Left ventricle myocardium inferior (tissue), 1 donor: ENCODE measurements at regions not wholly inside any gene's neighbourhood (a gene's known extent, or its start where the extent isn't known, plus 50 kb on each side); places are given as distances from the start of the nearest gene placed in this dataset.

Experiments used
- DNase-seq: peaks from one replicate; pipeline ENCODE4 v3.0.0-alpha.2; 2020
- H3K27ac ChIP-seq: fragments of 200-600 bp; replicated peaks from 2 replicates; pipeline ENCODE4 v1.8.0; 2021
- H3K27me3 ChIP-seq: fragments of 200-600 bp; 2 replicates; pipeline ENCODE4 v1.8.0; 2021; ENCODE audit warnings: low read depth
- H3K36me3 ChIP-seq: fragments of 200-600 bp; 2 replicates; pipeline ENCODE4 v1.8.0; 2021
- H3K4me1 ChIP-seq: fragments of 200-600 bp; 2 replicates; pipeline ENCODE4 v1.8.0; 2021
- H3K4me3 ChIP-seq: fragments of 200-600 bp; 2 replicates; pipeline ENCODE4 v1.8.0; 2021; ENCODE audit warnings: mild to moderate bottlenecking, moderate library complexity
- H3K9me3 ChIP-seq: fragments of 200-600 bp; replicated peaks from 2 replicates; pipeline ENCODE4 v1.8.0; 2021
- intact Hi-C: fragments of 100-400 bp; cut with micrococcal nuclease; formaldehyde crosslinking; loops from one replicate; pipeline ENCODE4 v1.11.0; 2022
- TF ChIP-seq, protein P1 (sequence below): fragments of 200-600 bp; IDR thresholded peaks from 2 replicates; pipeline ENCODE4 v1.8.0; 2021; ENCODE audit warnings: antibody characterized with exemption, mild to moderate bottlenecking, borderline replicate concordance
- donor health status: DM: no; HTN: yes; CAD: no; lungs with severe emphysema.

DNA sequence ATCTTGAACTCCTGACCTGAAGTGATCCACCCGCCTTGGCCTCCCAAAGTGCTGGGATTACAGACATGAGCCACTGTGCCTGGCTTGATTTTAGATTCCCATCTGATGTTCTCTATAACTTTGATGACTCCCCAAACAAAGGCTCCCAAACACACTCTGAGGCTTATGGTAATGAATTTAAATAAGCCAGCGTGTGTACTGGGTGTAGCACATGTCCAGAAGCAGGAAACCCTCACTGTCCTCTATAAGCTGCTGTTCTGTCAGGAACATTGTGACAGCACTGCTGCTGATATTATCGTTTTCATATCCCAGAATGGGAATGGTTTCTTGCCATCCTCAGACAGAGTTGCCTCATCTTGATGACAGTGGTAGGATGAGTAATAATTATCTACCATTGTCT lies 54.1 kb upstream of the SALL4 start:
- H3K9me3 ChIP-seq: no peaks in the 10 kb centered on the region
- TF ChIP-seq, protein P1, sequence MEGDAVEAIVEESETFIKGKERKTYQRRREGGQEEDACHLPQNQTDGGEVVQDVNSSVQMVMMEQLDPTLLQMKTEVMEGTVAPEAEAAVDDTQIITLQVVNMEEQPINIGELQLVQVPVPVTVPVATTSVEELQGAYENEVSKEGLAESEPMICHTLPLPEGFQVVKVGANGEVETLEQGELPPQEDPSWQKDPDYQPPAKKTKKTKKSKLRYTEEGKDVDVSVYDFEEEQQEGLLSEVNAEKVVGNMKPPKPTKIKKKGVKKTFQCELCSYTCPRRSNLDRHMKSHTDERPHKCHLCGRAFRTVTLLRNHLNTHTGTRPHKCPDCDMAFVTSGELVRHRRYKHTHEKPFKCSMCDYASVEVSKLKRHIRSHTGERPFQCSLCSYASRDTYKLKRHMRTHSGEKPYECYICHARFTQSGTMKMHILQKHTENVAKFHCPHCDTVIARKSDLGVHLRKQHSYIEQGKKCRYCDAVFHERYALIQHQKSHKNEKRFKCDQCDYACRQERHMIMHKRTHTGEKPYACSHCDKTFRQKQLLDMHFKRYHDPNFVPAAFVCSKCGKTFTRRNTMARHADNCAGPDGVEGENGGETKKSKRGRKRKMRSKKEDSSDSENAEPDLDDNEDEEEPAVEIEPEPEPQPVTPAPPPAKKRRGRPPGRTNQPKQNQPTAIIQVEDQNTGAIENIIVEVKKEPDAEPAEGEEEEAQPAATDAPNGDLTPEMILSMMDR: no peak
- no peak overlapping the region for H3K27ac ChIP-seq
- no peaks in the 10 kb centered on the region for H3K4me1 ChIP-seq
- peaks cover 36% of the 10 kb centered on the region for H3K27me3 ChIP-seq
- intact Hi-C loops: no loop called here
- no peak overlapping the region for H3K4me3 ChIP-seq
- no peaks in the 10 kb centered on the region for H3K36me3 ChIP-seq
- no peak for DNase-seq

DNA sequence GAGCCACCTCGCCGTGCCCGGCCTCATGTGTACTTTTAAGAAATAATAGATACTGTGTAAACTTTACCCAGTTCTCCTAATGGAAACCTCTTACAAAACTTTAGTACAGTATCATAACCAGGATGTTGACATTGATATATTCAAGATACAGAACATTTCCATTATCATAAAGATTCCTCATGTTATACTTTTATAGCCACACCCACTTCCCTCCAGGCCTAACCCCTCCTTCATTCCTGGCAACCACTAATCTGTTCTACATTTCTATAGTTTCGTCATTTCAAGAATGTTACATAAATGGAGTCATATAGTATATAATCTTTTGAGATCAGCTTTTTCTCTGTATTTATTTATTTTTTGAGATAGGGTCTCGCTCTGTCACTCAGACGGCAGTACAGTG lies 52.6 kb upstream of the SALL4 start:
- peaks cover 29% of the 10 kb centered on the region for H3K27me3 ChIP-seq

More for the DNA sequence above, 52.6 kb upstream of the SALL4 start:
- Histone ChIP-seq H3K36me3 (no peaks in the 10 kb centered on the region), H3K4me3 (no peak overlapping the region), H3K4me1 (no peaks in the 10 kb centered on the region), H3K27ac (no peak overlapping the region), H3K9me3 (no peaks in the 10 kb centered on the region)
- intact Hi-C loops: no loop called here
- TF ChIP-seq, protein P1: no peak
- no peak for DNase-seq
